ENCODE measurements at regions not wholly inside any gene's neighbourhood (a gene's known extent, or its start where the extent isn't known, plus 50 kb on each side); places are given as distances from the start of the nearest gene placed in this dataset.

DNA sequence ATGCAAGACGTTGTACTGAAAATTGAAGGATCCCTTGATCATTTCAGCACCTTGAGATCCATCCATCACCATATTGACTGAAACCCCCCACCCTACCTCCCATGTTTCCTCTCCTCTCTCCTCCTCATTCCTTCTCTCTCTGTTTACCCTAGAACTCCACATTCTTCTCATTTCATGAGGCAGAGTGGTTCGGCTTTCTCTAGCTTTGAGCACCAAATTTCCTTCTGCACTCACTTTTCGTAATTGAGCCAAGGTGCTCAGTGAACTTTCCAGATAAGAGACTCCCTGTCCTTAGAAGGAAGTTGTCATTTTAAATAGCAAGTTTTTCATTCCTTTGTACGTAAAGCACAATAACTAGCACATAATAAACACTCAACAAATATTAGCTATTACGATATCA is 108.3 kb upstream of the SLC34A2 start:
- Histone ChIP-seq H3K27ac (no peak overlapping the region), H3K79me2 (ENCODE audit: insufficient read depth, low read depth) (no peaks in the 10 kb centered on the region), H3K4me1 (ENCODE audit: low read depth, poor library complexity, severe bottlenecking) (no peaks in the 10 kb centered on the region), H2AFZ (ENCODE audit: low read depth) (no peak overlapping the region), H3K9ac (no peak overlapping the region), H3K4me2 (no peak overlapping the region), H3K4me3 (IDR thresholded peaks at IDR 0.05; ENCODE audit: insufficient read depth, low read depth, low read length) (no peak overlapping the region), H4K20me1 (ENCODE audit: insufficient read depth) (no peaks in the 10 kb centered on the region), H3K36me3 (ENCODE audit: insufficient read depth) (no peaks in the 10 kb centered on the region), H3K27me3 (ENCODE audit: insufficient read depth, low read depth) (no peaks in the 10 kb centered on the region)
- TF ChIP-seq CTCF (conservative IDR thresholded peaks at IDR 0.05; ENCODE audit: low read depth, low read length), result no peak

DNA sequence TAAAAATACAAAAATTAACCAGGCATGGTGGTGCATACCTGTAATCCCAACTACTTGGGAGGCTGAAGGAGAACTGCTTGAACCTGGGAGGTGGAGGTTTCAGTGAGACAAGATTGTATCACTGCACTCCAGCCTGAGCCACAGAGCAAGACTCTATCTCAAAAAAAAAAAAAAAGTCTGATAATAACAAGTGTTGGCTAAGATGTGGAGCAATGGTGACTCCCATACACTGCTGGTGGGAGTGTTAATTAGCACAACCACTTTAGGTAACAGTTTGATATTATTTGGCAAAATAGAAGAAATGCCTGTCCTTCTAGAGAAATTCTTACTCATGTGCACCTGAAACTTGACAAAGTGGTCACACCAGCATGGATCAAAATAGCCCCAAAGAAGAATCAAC is 106.2 kb upstream of the SLC34A2 start:
- Histone ChIP-seq H3K4me2 (no peak overlapping the region), H3K27me3 (ENCODE audit: insufficient read depth, low read depth) (no peaks in the 10 kb centered on the region), H3K9ac (no peak overlapping the region), H4K20me1 (ENCODE audit: insufficient read depth) (no peaks in the 10 kb centered on the region), H3K79me2 (ENCODE audit: insufficient read depth, low read depth) (no peaks in the 10 kb centered on the region), H3K36me3 (ENCODE audit: insufficient read depth) (no peaks in the 10 kb centered on the region), H3K4me3 (IDR thresholded peaks at IDR 0.05; ENCODE audit: insufficient read depth, low read depth, low read length) (no peak overlapping the region), H3K4me1 (ENCODE audit: low read depth, poor library complexity, severe bottlenecking) (no peaks in the 10 kb centered on the region), H3K27ac (no peak overlapping the region), H2AFZ (ENCODE audit: low read depth) (no peak overlapping the region)
- TF ChIP-seq CTCF (conservative IDR thresholded peaks at IDR 0.05; ENCODE audit: low read depth, low read length), result no peak

GRCh38 chr4:25550376-25551030 is 105.1 kb upstream of the SLC34A2 start:
- Histone ChIP-seq H3K27me3 (ENCODE audit: insufficient read depth, low read depth) (no peaks in the 10 kb centered on the region), H3K9ac (no peak overlapping the region), H4K20me1 (ENCODE audit: insufficient read depth) (no peaks in the 10 kb centered on the region), H3K27ac (no peak overlapping the region), H3K4me1 (ENCODE audit: low read depth, poor library complexity, severe bottlenecking) (no peaks in the 10 kb centered on the region), H3K4me3 (IDR thresholded peaks at IDR 0.05; ENCODE audit: insufficient read depth, low read depth, low read length) (no peak overlapping the region), H3K36me3 (ENCODE audit: insufficient read depth) (no peaks in the 10 kb centered on the region), H2AFZ (ENCODE audit: low read depth) (no peak overlapping the region), H3K4me2 (no peak overlapping the region), H3K79me2 (ENCODE audit: insufficient read depth, low read depth) (no peaks in the 10 kb centered on the region)
- TF ChIP-seq CTCF (conservative IDR thresholded peaks at IDR 0.05; ENCODE audit: low read depth, low read length), result no peak

DNA sequence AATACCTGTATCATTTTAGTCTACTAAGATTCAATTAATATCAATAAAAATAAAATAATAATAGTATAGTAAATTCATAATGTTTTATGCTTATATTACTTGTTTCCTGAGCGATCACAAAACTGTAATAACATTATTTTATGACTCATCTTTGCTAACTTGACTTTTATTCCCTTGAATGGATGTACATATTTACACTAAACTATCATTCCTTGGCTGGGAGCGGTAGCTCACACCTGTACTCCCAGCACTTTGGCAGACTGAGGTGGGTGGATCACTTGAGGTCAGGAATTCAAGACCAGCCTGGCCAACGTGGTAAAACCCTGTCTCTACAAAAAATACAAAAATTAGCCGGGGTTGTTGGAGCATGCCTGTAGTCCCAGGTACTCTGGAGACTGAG is 104.0 kb upstream of the SLC34A2 start:
- Histone ChIP-seq H2AFZ (ENCODE audit: low read depth) (no peak overlapping the region), H3K27me3 (ENCODE audit: insufficient read depth, low read depth) (no peaks in the 10 kb centered on the region), H3K4me3 (IDR thresholded peaks at IDR 0.05; ENCODE audit: insufficient read depth, low read depth, low read length) (no peak overlapping the region), H3K4me2 (no peak overlapping the region), H3K27ac (no peak overlapping the region), H3K79me2 (ENCODE audit: insufficient read depth, low read depth) (no peaks in the 10 kb centered on the region), H4K20me1 (ENCODE audit: insufficient read depth) (no peaks in the 10 kb centered on the region), H3K4me1 (ENCODE audit: low read depth, poor library complexity, severe bottlenecking) (no peaks in the 10 kb centered on the region), H3K9ac (no peak overlapping the region), H3K36me3 (ENCODE audit: insufficient read depth) (no peaks in the 10 kb centered on the region)
- no peak for TF ChIP-seq CTCF (conservative IDR thresholded peaks at IDR 0.05; ENCODE audit: low read depth, low read length)
